GM21423 (cell line): ENCODE measurements at regions not wholly inside any gene's neighbourhood (a gene's known extent, or its start where the extent isn't known, plus 50 kb on each side); places are given as distances from the start of the nearest gene placed in this dataset.
"Not testable (repeated sequence)": the region's sequence is repeated elsewhere in the genome, so short reads cannot be mapped to it uniquely, and the experiment has no call there.

Source experiments
- ATAC-seq: cut with Tn5 transposase; IDR thresholded peaks from one replicate; pipeline ENCODE4 v1.9.1; 2021; ENCODE audit warnings: mild to moderate bottlenecking, moderate library complexity; ENCODE audit not compliant: unreplicated experiment

DNA sequence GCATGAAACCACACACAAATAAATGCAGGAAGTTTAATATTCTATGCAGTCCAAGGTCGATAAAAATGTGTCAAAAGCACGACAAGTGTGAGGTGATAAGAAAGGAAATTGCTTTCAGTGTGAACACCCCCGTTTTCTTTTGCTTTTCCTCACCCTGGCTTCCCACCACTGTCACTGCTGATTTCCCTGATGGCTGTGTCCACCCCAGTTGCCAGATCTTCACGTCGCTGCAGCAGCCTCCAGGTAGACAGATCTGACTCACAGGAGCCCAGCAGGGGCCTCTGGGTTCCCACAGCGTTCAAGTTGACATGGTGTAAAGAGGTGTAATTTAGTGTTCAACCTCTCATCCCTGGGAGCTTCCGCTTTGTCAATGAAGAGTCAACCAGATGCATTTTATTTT, 128.0 kb upstream of the TACR1 start:
- ATAC-seq: no peak

GRCh38 chr2:75326645-75327044, 127.3 kb upstream of the TACR1 start:
- no peak for ATAC-seq

DNA sequence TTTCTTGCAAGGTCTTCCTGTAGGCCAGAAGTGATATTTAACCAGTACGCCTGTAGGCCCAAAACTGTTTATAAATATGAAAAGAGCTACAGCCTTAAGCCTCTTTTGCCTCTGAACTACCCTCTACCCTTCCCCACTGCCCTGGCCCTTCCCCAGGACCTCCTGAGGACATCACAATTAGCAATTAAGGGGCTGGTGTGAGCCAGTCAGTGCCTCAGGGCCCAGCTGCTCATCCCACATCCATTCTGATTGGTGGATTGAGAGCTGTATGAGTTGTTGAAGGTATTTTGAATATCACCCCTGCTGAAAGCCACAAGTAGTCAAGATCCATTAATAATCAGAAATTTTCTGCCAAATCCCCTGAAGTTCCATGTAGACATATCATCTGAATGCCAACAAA, 126.3 kb upstream of the TACR1 start:
- no peak for ATAC-seq

- ATAC-seq: no peak
Observed at GRCh38 chr2:75324861-75325284, 125.6 kb upstream of the TACR1 start.

DNA sequence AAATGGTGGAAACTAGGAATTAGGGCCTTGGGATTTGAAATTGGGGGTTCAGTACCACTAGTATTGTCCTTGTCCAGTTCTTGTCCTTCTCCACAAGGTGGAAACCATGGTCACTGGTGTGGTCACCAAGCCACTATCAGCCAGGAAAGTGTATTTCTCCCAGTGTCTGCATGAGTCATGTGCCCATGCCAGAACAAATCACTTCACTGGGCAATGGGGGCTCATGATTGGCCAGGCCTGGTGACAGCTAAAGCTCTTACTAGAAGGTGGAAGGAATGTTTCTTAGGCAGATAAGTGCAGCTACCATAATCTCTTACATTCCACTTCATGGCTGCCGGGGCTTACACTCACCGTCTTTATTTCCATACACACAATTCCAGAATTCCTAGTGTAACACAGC, 124.8 kb upstream of the TACR1 start:
- no peak for ATAC-seq

GRCh38 chr2:75321599-75321922, 122.2 kb upstream of the TACR1 start:
- no peak for ATAC-seq

DNA sequence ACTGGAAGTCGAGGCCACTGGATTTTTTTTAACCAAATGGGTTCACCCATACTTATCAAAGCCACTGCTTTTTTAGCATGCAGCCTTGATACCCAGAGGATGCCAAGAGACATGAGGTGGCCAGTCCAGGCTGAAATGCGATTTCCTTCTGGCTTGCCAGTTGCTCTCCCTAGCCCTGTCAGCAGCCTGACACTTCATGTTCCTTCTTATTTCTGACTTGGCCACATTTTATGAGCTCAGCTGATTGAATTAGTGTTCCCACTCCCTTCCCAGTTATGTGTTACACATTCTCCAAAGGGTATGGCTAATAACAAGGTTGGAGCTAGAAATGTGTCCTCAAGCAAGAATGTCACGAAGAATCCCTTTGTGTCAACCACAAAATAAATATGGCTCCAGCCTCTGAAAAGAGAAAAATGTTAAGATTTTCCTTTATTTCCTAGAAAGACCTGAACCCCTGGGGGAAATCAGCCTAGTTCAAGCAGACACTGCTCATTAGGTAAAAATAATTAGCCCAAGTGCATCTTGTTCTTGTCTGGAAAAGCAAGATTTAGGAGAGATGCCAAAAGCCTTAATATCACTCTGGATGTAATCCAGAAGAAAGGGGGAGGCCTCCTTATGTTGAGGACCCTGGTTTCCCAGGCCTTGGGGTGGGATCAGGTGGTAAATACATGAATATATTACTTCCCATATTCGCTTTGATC, 121.7 kb upstream of the TACR1 start:
- no peak for ATAC-seq

DNA sequence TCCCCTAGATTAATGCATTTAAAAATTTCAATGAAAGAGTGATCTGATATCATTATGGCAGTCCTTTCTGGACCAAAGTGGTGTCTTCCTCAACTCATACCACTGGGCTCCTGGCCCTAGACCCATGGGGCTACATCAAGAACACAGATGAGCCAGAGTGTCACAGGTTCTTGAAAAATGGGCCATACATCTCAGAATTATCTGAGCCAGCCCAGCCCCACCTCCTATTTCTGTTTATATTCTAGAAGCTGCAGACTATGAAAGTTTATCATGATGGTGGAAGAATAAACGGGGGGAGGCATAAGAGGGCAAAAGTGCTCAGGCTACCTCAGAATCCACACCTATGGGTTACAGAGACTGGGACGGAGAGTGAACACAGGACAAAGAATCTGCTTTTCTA, 120.6 kb upstream of the TACR1 start:
- no peak for ATAC-seq

- ATAC-seq: no peak
Observed at GRCh38 chr2:75317802-75318201, 118.5 kb upstream of the TACR1 start.

DNA sequence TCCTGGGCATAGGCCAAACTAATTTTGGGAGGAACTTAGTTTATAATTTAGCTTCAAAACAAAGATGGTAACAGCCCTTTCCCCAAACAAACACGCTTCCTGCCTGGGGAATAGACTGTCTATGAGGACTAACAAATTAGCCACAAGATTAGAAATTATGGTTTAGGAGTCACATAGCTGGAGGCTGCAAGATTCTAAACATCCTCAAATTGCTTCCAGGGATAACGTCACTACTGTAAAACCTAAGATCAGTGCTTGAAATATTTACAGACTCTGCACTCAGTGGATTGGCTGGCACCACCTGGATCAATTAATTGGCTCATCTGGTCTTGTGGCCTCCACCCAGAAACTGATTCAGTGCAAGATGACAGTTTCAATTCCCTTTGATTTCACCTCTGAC, 118.0 kb upstream of the TACR1 start:
- ATAC-seq: no peak

GRCh38 chr2:75315436-75315835, 116.1 kb upstream of the TACR1 start:
- no peak for ATAC-seq

DNA sequence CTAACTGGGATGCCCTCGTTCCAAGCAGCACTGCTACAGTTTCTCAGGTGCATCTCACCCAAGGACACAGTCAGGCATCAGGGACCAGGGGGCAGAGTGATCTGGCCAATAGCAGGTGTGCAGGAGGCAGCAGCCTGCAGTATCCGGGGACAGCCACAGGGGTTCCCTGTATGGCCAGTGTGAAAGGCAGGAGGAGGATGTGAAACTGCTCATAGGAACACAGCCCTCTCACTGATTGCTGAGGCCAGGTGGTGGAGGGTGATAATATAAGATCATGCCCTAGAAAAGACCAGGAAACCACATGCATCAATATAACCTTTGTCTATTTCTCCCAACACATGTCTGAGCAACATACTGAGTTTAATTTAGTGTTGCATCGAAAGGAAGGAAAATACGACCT, 112.7 kb upstream of the TACR1 start:
- peak; percentile 100 for ATAC-seq

DNA sequence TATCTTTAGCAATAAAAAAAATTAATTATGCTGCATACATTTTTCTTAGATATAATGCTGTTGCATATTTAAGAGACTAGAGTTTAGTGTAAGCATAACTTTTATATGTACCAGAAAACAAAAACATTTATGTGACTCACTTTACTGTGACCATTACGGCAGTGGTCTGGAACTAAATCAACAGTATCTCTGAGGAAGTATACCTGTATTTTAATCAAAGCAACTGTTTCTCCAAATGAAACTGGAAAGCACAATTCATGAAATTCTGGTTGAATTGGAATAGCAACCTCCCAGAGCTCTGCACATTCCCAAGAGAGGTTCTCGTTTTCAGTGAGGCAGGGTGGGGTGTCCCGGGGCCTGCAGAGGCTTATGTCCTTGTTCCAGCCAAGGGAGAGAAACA, 112.2 kb upstream of the TACR1 start:
- ATAC-seq: no peak

- ATAC-seq: no peak
Observed at GRCh38 chr2:75310876-75311275, 111.6 kb upstream of the TACR1 start.

- no peak for ATAC-seq
Observed at GRCh38 chr2:75309596-75310463, 110.5 kb upstream of the TACR1 start.

- ATAC-seq: no peak
Observed at GRCh38 chr2:75303227-75303626, 103.9 kb upstream of the TACR1 start.

DNA sequence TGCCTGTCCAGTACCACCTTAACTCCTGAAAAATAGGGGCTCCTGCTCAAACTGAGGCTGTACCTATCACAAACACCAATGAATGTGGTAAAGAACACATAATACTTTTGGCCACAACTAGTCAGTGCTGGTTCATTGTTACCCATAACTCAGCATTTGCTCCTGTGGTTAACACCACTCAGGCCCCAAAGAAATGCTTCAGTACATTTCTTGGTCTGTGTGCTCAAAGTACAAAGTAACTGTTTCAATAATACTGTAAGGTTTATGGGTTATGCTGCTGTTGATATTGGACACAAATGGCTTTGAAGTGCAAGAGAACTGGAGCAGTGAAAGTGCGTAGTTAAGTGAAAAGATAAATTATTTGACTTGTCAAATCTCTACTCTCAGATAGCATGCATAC, 95.0 kb upstream of the TACR1 start:
- no peak for ATAC-seq

- ATAC-seq: no peak
Observed at GRCh38 chr2:75292826-75293225, 93.5 kb upstream of the TACR1 start.

DNA sequence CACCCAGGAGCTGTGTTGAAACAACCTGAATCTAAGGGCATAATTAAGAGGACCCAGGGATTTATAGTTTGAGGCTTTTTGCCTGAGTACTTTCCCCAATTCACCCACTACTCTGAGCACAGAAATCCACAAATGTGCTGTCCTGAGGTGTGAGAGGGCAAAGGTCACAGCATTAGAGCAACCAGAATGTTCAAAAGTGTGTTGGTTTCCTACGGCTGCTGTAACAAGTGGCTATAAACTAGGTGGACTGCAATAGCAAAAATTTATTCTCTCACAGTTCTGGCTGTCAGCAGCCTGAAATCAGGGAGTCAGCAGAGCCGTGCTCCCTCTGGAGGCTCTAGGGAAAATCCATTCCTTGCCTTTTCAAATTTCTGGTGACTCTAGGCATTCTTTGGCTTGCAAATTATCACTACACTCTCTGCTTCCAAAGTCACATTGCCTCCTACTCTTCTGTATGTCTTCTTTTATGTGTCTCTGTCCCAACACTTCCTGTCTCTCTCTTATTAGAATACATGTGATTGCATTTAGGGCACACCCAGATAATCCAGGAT, 91.4 kb upstream of the TACR1 start:
- no peak for ATAC-seq

GRCh38 chr2:75289771-75290170, 90.5 kb upstream of the TACR1 start:
- ATAC-seq: no peak

DNA sequence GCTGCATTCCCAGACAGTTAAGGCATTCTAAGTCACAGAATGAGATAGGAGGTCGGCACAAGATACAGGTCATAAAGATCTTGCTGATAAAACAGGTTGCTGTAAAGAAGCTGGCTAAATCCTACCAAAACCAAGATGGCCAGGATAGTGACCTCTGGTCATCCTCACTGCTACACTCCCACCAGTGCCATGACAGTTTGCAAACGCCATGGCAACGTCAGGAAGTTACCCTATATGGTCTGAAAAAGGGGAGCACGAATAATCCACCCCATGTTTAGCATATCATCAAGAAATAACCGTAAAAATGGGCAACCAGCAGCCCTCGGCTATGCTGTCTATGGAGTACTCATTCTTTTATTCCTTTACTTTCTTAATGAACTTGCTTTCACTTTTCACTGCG, 89.9 kb upstream of the TACR1 start:
- not testable (repeated sequence) for ATAC-seq

GRCh38 chr2:75288760-75289159, 89.4 kb upstream of the TACR1 start:
- ATAC-seq: no peak
